Naive B cell (primary cell): ENCODE measurements at regions not wholly inside any gene's neighbourhood (a gene's known extent, or its start where the extent isn't known, plus 50 kb on each side); places are given as distances from the start of the nearest gene placed in this dataset.

Experiments used
- ATAC-seq, 2 donors: fragments of 150-1000 bp; cut with Tn5 transposase; 2 replicates each; pipeline ENCODE4 v1.10.0; 2021; ENCODE audit warnings: low read depth in 2 of 2, mild to moderate bottlenecking in 2 of 2, moderate library complexity in 2 of 2
- DNase-seq: peaks from one replicate; pipeline ENCODE4 v3.0.0; 2022
- H3K27ac Mint-ChIP-seq, 6 donors: one replicate each; pipeline ENCODE4 v1.8.0; 2020 to 2022; ENCODE audit warnings: mild to moderate bottlenecking in 6 of 6, mixed read lengths in 6 of 6, moderate library complexity in 5 of 6, inconsistent platforms in 2 of 6
- H3K27me3 Mint-ChIP-seq, 3 donors: one replicate each; pipeline ENCODE4 v1.8.0; 2021 to 2022; ENCODE audit warnings: mixed read lengths in 3 of 3, mild to moderate bottlenecking in 1 of 3
- H3K36me3 Mint-ChIP-seq, 2 donors: one replicate each; pipeline ENCODE4 v1.8.0; 2020 to 2022; ENCODE audit warnings: mixed read lengths in 2 of 2, inconsistent platforms in 1 of 2, mild to moderate bottlenecking in 1 of 2
- H3K4me1 Mint-ChIP-seq, 3 donors: one replicate each; pipeline ENCODE4 v1.8.0; 2020 to 2022; ENCODE audit warnings: mixed read lengths in 3 of 3, inconsistent platforms in 1 of 3, mild to moderate bottlenecking in 1 of 3, moderate library complexity in 1 of 3
- H3K4me3 Mint-ChIP-seq, 8 donors: one replicate each; pipeline ENCODE4 v1.8.0; 2020 to 2022; ENCODE audit warnings: mild to moderate bottlenecking in 8 of 8, mixed read lengths in 8 of 8, moderate library complexity in 8 of 8, inconsistent platforms in 2 of 8
- H3K9me3 Mint-ChIP-seq, 7 donors: one replicate each; pipeline ENCODE4 v1.8.0; 2020 to 2022; ENCODE audit warnings: mixed read lengths in 7 of 7, mild to moderate bottlenecking in 5 of 7, inconsistent platforms in 2 of 7, moderate library complexity in 1 of 7

DNA sequence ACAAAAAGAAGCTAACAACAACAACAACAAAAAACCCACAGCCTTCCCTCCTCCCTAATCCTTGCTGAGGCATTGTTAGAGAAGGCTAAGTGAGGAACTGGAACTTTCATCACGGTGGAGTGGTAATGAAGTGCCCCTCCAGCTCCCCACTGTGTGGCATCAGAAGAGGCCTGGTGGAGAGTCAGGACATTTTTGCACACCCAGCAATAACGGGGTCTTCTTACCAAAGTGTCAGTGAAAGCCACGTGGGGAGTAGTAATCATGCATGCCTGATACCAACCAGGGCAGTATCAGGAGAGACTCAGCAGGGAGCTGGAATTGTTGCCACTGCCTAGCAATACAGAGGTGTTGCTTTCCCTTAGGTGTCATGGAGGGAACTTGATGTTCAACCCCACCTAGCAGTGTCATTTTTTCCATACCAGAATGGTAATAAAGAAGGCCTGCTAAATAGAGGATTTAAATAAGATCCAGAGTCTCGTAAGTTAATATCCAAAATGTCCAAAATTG, 299.7 kb upstream of the RGS6 start:
- no peak overlapping the region for H3K4me3 Mint-ChIP-seq
- H3K36me3 Mint-ChIP-seq: peaks cover 43 to 51% of the 10 kb centered on the region in 2 donors
- no peaks in the 10 kb centered on the region for H3K27me3 Mint-ChIP-seq
- H3K27ac Mint-ChIP-seq: no peak overlapping the region
- no peaks in the 10 kb centered on the region for H3K4me1 Mint-ChIP-seq
- no peak for ATAC-seq
- DNase-seq: no peak
- H3K9me3 Mint-ChIP-seq: peaks cover 0 to 16% (median 11%) of the 10 kb centered on the region in 7 donors

DNA sequence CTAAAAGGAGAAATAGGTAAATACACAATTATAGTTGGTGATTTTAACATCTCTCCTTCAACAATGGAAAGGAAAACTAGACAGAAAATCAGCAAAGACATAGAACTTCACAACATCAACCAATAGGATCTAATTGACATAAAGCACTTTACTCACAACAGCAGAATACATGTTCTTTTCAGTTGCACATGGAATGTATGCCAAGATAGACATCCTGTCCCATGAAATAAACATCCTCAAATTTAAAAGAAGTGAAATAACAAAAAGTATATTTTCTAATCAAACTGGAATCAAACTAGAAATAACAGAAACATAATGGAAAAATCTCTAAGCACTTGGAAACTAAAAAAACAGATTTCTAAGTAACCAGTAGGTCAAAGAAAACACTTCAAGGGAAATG, 296.2 kb upstream of the RGS6 start:
- H3K9me3 Mint-ChIP-seq: peaks cover 2 to 12% (median 7%) of the 10 kb centered on the region in 7 donors
- peak overlapping the region in 1 of 8 donors; percentile 1 for H3K4me3 Mint-ChIP-seq
- DNase-seq (no peak), ATAC-seq (no peak)
- H3K27ac Mint-ChIP-seq: peak overlapping the region in 1 of 6 donors; percentile 40
- H3K4me1 Mint-ChIP-seq: no peaks in the 10 kb centered on the region
- H3K36me3 Mint-ChIP-seq: peaks cover 32 to 40% of the 10 kb centered on the region in 2 donors
- H3K27me3 Mint-ChIP-seq: no peaks in the 10 kb centered on the region

DNA sequence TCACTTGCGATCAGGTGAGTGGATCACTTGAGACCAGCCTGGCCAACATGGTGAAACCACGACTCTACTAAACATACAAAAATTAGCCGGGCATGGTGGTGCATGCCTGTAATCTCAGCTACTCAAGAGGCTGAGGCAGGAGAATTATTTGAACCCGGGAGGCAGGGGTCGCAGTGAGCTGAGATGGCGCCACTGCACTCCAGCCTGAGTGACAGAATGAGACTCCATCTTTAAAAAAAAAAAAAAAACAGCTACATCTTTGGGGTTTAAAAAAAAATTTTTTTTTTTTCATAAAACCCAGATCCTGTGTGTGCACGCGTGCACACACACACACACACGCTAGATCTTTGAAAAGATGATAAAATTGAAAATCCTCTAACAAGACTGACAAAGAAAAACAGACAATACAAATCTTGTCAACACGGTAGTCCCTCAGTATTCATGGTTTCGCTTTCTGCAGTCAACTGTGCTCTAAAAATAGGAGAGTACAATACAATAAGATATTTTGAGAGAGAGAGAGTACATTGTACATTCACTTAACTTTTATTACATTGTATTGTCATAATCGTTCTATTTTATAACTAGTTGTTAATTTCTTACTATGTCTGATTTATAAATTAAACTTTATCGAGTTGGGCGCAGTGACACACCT, 295.3 kb upstream of the RGS6 start:
- no peak for ATAC-seq
- Mint-ChIP-seq H3K9me3 (peaks cover 3 to 18% (median 9%) of the 10 kb centered on the region in 7 donors), H3K36me3 (peaks cover 29 to 46% of the 10 kb centered on the region in 2 donors), H3K4me3 (no peak overlapping the region), H3K4me1 (no peaks in the 10 kb centered on the region), H3K27ac (peak overlapping the region in 2 of 6 donors; percentile 44 to 76), H3K27me3 (no peaks in the 10 kb centered on the region)
- DNase-seq: no peak

DNA sequence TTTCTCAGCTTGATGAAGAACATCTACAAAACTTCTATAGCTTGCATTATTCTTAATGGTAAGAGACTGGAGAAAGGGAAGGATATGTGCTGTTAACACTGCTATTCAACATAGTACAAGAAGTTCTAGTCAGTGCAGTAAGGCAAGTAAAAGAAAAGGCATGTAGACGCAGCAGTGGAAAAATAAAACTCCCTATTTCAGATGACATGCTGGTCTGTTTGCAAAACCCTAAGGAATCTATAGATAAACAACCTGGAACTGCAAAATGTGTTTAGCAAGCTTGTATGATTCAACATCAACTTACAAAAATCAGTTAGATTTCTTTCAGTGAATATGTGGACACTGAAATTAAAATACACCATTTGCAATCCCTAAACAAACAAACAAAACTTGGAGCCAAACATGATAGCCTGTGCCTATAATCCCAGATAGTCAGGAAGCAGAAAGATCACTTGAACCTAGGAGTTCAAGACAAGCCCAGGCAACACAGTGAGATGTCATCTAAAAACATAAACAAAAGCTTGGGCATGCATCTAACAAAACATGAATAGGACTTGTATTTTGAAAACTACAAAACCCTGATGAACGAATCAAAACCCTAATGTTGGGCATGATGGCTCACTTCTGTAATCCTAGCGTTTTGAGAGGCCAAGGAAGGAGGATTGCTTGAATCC, 293.6 kb upstream of the RGS6 start:
- Mint-ChIP-seq H3K4me1 (no peaks in the 10 kb centered on the region), H3K27me3 (no peaks in the 10 kb centered on the region), H3K36me3 (peaks cover 33 to 47% of the 10 kb centered on the region in 2 donors), H3K4me3 (no peak overlapping the region), H3K27ac (peak overlapping the region in 1 of 6 donors; percentile 28), H3K9me3 (peaks cover 8 to 30% (median 16%) of the 10 kb centered on the region in 7 donors)
- DNase-seq (no peak), ATAC-seq (no peak)

DNA sequence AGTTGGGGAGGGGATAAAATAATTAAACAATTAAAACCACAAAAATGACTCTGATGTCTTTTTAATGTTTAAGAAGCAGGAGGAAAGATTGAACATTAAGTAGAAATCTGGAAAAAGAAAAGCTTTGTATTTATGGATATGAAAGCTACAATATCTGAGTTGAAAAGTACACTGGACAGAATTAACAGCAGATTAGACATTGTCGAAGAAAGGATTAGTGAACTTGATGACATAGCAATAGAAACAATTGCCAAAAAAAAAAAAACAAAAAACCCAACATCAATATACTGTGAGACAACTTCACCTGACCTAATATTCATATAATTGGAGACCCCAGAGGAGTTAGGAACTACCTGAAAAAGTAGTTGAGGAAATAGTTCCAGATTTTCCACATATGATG, 289.5 kb upstream of the RGS6 start:
- Mint-ChIP-seq H3K36me3 (peaks cover 31 to 34% of the 10 kb centered on the region in 2 donors), H3K9me3 (peaks cover 11 to 26% (median 16%) of the 10 kb centered on the region in 7 donors), H3K27me3 (no peaks in the 10 kb centered on the region), H3K4me3 (peak overlapping the region in 1 of 8 donors; percentile 66), H3K27ac (no peak overlapping the region), H3K4me1 (no peaks in the 10 kb centered on the region)
- ATAC-seq: no peak
- DNase-seq: no peak

DNA sequence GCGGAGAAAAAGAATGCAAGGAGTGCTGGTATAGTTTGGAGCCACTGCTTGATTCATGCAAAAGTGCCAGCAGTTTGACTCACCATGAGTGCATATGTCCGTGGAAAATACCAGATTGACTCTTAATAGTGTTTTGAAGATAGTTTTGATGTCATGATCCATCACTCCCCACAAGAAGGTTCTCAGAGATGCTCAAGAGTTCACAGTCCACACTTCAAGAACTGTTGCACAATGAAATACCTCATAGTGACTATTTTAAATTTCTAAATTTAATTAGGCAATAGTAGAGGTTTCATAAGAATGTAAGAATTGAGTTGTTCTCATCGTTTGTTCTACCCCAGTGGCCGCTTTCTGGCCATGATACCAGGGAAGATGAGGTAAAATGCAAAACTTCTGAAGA, 286.6 kb upstream of the RGS6 start:
- Mint-ChIP-seq H3K27me3 (no peaks in the 10 kb centered on the region), H3K36me3 (peaks cover 40 to 52% of the 10 kb centered on the region in 2 donors), H3K4me3 (no peak overlapping the region), H3K27ac (peak overlapping the region in 1 of 6 donors; percentile 1), H3K4me1 (no peaks in the 10 kb centered on the region), H3K9me3 (peaks cover 11 to 31% (median 16%) of the 10 kb centered on the region in 7 donors)
- ATAC-seq: no peak
- DNase-seq: no peak

DNA sequence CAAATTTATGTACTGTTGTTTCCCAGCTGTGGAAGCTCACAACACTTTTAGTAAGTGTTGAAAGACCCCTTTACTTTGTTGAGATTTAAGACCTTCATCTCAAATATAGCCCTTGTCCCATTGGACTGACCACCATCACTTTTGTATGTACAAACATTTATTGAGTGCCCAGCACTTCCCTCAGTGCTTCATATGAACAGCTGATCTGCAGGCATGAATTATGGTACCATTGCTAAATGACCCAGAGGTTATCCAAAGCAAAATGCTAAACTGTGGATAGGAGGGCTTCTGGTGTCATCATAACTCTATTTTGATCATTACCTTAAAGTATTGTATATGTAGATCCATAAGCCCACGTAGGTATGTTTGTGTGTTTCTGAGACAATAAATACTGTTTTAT, 285.7 kb upstream of the RGS6 start:
- Mint-ChIP-seq H3K36me3 (peaks cover 42 to 57% of the 10 kb centered on the region in 2 donors), H3K9me3 (peaks cover 11 to 26% (median 18%) of the 10 kb centered on the region in 7 donors), H3K4me3 (no peak overlapping the region), H3K4me1 (no peaks in the 10 kb centered on the region), H3K27me3 (no peaks in the 10 kb centered on the region), H3K27ac (peak overlapping the region in 1 of 6 donors; percentile 24)
- ATAC-seq (no peak), DNase-seq (no peak)

DNA sequence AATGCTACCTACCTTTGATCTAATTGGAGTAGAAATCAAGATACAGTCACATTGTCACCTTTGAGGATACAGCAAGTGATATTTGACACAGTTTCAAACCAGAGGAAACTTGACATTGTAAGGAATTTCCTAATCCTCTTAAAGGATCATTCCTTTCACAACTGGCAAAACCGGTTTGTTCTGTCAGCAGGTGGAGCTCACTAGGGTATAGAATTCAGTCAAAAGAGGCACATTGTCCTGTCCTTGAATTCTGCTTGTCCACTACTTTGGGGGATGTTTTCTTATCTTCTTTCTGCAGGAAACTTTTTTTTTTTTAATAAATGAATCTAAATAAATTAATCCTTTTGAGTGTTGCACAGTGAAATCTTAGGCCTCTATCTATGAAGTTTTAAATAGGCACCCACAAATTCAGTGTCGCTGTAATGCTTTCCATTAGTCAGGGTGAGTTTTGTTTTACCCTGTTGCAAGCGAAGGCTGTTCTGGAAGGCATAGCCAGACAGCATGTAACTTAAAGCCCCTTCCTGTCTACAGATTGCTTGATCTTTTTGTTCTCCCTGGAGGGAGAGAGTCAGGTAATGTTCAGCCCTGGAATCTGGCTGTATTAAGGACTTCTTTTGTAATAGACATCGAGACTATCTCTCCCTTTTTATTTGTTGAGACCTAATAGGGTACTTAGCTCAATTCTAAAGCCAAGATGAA, 285.0 kb upstream of the RGS6 start:
- Mint-ChIP-seq H3K4me3 (no peak overlapping the region), H3K36me3 (peaks cover 42 to 59% of the 10 kb centered on the region in 2 donors), H3K4me1 (no peaks in the 10 kb centered on the region), H3K9me3 (peaks cover 10 to 27% (median 18%) of the 10 kb centered on the region in 7 donors), H3K27ac (no peak overlapping the region), H3K27me3 (no peaks in the 10 kb centered on the region)
- DNase-seq (no peak), ATAC-seq (no peak)

DNA sequence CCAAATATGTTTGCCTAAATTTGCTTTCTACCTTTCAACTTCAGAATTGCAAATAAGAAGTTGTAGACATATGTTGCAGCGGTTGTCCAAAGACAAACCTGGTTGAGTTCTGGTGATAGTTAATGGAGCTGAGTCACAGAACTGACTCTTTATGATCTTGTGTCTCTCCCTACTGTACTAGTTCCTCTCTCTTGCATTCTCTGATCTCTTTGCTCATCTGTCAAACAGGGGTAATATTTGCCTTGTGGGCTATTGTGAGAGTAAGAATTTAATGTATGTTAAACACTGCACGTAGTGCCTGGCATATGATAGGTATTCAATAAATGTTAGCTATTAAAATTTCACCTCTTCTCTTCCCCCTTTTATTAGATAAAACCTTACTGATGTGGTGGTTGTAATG, 283.5 kb upstream of the RGS6 start:
- ATAC-seq (no peak), DNase-seq (no peak)
- Mint-ChIP-seq H3K27me3 (no peaks in the 10 kb centered on the region), H3K4me3 (no peak overlapping the region), H3K36me3 (peaks cover 45 to 60% of the 10 kb centered on the region in 2 donors), H3K4me1 (peaks cover 0 to 5% (median 0%) of the 10 kb centered on the region in 3 donors), H3K27ac (peak overlapping the region in 1 of 6 donors; percentile 44), H3K9me3 (peaks cover 10 to 25% (median 21%) of the 10 kb centered on the region in 7 donors)

DNA sequence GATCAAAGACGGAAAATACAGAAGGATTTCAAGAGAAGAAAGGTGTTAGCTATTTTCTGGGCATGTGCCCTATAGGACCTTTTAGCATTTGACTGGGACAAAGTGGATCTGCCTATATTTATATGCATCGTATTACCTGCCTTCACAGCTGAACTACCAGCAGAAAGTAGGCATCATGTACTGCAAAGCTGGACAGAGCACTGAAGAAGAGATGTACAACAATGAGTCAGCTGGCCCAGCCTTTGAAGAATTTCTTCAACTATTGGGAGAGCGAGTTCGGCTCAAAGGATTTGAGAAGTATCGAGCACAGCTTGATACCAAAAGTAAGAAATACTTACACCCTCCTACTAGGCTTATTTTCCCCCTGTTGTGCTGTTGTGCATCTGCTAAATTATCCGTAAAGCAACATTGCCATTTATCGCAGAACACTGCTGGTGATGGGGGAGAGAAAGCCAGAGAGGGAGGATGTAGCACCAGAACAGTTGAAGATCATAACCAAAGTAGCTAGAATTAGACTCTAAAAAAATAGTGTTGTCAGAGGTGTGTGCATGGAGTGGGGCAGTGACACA, 282.0 kb upstream of the RGS6 start:
- Mint-ChIP-seq H3K27ac (peak overlapping the region in 2 of 6 donors; percentile 39 to 63), H3K4me1 (peaks cover 0 to 7% (median 2%) of the 10 kb centered on the region in 3 donors), H3K4me3 (no peak overlapping the region), H3K36me3 (peaks cover 45 to 73% of the 10 kb centered on the region in 2 donors), H3K27me3 (no peaks in the 10 kb centered on the region), H3K9me3 (peaks cover 10 to 25% (median 18%) of the 10 kb centered on the region in 7 donors)
- DNase-seq: no peak
- no peak for ATAC-seq

DNA sequence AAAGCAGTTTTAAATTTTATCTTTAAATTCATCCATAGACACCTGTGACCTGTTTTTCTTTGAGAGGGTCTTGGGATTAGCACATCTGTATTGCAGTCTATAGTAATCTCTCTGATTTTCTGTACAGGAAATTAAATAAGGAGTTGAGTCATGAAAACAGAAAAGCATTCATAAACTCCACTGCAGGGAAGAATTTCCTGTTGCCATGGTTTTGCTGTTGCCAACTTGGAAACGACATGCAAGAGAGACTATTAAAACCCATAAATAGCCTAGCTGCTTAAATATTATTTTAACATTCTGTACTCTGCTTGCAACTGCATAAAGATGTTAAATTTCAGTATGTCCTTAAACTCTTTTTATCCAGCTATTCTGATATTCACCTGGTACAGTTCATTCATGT, 281.0 kb upstream of the RGS6 start:
- peak overlapping the region in 2 of 6 donors; percentile 1 to 19 for H3K27ac Mint-ChIP-seq
- no peak for DNase-seq
- H3K27me3 Mint-ChIP-seq: no peaks in the 10 kb centered on the region
- peaks cover 0 to 10% (median 4%) of the 10 kb centered on the region in 3 donors for H3K4me1 Mint-ChIP-seq
- peaks cover 48 to 68% of the 10 kb centered on the region in 2 donors for H3K36me3 Mint-ChIP-seq
- peaks cover 10 to 25% (median 18%) of the 10 kb centered on the region in 7 donors for H3K9me3 Mint-ChIP-seq
- no peak overlapping the region for H3K4me3 Mint-ChIP-seq
- ATAC-seq: no peak

DNA sequence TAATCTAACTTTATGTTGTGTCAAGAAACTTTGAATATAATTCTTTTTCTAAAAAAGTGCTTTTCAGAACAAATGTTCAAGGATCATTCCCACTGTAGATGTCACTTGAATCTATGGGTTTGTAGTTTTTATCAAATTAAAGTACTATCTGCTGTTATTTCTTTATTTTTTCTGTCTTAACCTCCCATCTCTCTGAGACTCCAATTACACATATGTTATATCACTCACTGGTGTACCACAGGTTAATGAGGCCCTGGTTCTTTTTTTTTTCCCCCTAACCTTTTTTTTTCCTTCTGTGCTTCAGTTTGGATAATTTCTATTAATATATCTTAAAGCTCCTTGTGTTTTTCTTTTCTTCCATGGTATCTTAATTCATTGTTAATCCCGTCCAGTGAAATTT, 279.9 kb upstream of the RGS6 start:
- ATAC-seq (no peak), DNase-seq (no peak)
- H3K27ac Mint-ChIP-seq: peak overlapping the region in 1 of 6 donors; percentile 21
- H3K9me3 Mint-ChIP-seq: peaks cover 10 to 25% (median 18%) of the 10 kb centered on the region in 7 donors
- H3K27me3 Mint-ChIP-seq: no peaks in the 10 kb centered on the region
- H3K4me1 Mint-ChIP-seq: peaks cover 0 to 10% (median 4%) of the 10 kb centered on the region in 3 donors
- H3K4me3 Mint-ChIP-seq: no peak overlapping the region
- H3K36me3 Mint-ChIP-seq: peaks cover 48 to 63% of the 10 kb centered on the region in 2 donors

DNA sequence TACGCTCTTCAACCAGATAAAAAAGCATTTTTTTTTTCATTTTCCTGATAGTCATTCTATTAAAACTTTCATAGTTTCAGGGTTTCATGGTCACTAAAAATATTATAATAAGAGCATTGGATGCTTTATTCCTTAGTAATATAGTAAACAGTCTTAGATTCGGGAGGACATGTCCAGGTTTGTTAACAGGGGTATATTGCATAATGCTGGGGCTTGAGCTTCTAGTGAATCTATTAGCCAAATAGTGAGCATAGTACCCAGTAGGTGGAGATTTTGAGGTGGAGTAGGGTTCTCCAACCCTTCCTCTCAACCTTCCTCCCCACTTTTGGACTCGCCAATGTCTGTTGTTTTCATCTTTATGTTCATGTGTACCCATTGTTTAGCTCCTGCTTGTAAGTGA, 277.4 kb upstream of the RGS6 start:
- Mint-ChIP-seq H3K4me3 (no peak overlapping the region), H3K27ac (peak overlapping the region in 1 of 6 donors; percentile 34), H3K9me3 (peaks cover 10 to 25% (median 18%) of the 10 kb centered on the region in 7 donors), H3K36me3 (peaks cover 48 to 62% of the 10 kb centered on the region in 2 donors), H3K27me3 (no peaks in the 10 kb centered on the region), H3K4me1 (peaks cover 0 to 10% (median 4%) of the 10 kb centered on the region in 3 donors)
- ATAC-seq: no peak
- DNase-seq: no peak
